GM12878 (cell line): ENCODE measurements at regions not wholly inside any gene's neighbourhood (a gene's known extent, or its start where the extent isn't known, plus 50 kb on each side); places are given as distances from the start of the nearest gene placed in this dataset.

Source experiments
- ATAC-seq: fragments of 200-7000 bp; cut with Tn5 transposase; 3 replicates; pipeline ENCODE4 v1.9.1; 2020; ENCODE audit warnings: mild to moderate bottlenecking, moderate library complexity
- BruUV-seq: library from RNA; stranded (reverse); fragments of 400-500 nt; replicated peaks from 2 replicates; lab custom pipeline; 2021; lab: Mats Ljungman, UMichigan
- CTCF ChIA-PET: fragments of 300-600 bp; sonication (Branson Sonifier 250); formaldehyde crosslinking; extraction: SDS; loops from one replicate; lab custom pipeline; 2021; ENCODE audit warnings: inconsistent platforms; lab: Yijun Ruan, JAX
- POLR2A ChIA-PET: fragments of 350-600 bp; formaldehyde crosslinking; extraction: SDS; loops from one replicate; lab custom pipeline; 2021; ENCODE audit warnings: inconsistent platforms; lab: Charles Lee
- RAD21 ChIA-PET: fragments of 300-600 bp; sonication (Branson Sonifier 250); formaldehyde crosslinking; loops from one replicate; lab custom pipeline; 2023; ENCODE audit warnings: antibody characterized with exemption; ENCODE audit not compliant: unreplicated experiment; lab: Charles Lee
- SMC1A ChIA-PET: fragments of 300-600 bp; sonication (Branson Sonifier 250); formaldehyde crosslinking; loops from one replicate; lab custom pipeline; 2023; ENCODE audit not compliant: unreplicated experiment, uncharacterized antibody; lab: Charles Lee
- DNase-seq: peaks from one replicate; pipeline ENCODE4 v3.0.0-alpha.2; 2011; ENCODE audit warnings: low read depth, low spot score
- FAIRE-seq: peaks from 3 replicates; lab custom pipeline; 2011; peaks lifted over from hg19 to GRCh38; lab: Jason Lieb, UNC
- H2AFZ ChIP-seq: 2 replicates; pipeline ENCODE4 v1.6.0; 2011; ENCODE audit warnings: low read depth, low read length, control low read depth; ENCODE audit not compliant: control insufficient read depth
- H3K27ac ChIP-seq: 2 replicates; pipeline ENCODE4 v1.5.1; 2011; ENCODE audit warnings: control low read depth; ENCODE audit not compliant: control insufficient read depth, insufficient read depth
- H3K27me3 ChIP-seq, 2 experiments: replicated peaks in 1 of 2; 2 replicates each; pipeline versions ENCODE4 v1.6.0 to v1.6.1; 2011; ENCODE audit warnings: low read length in 1 of 2; ENCODE audit not compliant: control insufficient read depth in 2 of 2, insufficient read depth in 2 of 2
- H3K36me3 ChIP-seq, 2 experiments: 2 replicates each; pipeline ENCODE4 v1.5.1; 2011; ENCODE audit warnings: low read length in 1 of 2; ENCODE audit not compliant: control insufficient read depth in 2 of 2, insufficient read depth in 2 of 2
- H3K4me1 ChIP-seq: 2 replicates; pipeline ENCODE4 v1.6.1; 2011; ENCODE audit warnings: mild to moderate bottlenecking, low read length, moderate library complexity, mixed read lengths; ENCODE audit not compliant: control insufficient read depth, insufficient read depth
- H3K4me2 ChIP-seq: 2 replicates; pipeline ENCODE4 v1.6.0; 2011; ENCODE audit warnings: control low read depth; ENCODE audit not compliant: control insufficient read depth, insufficient read depth
- H3K4me3 ChIP-seq: fragments of 200-600 bp; sonication (generic); 2 replicates; pipeline ENCODE4 v1.5.1; 2016
- H3K79me2 ChIP-seq: 2 replicates; pipeline ENCODE4 v1.6.0; 2011; ENCODE audit warnings: low read length; ENCODE audit not compliant: control insufficient read depth, insufficient read depth
- H3K9ac ChIP-seq: 2 replicates; pipeline ENCODE4 v1.8.0; 2011; ENCODE audit warnings: low read length, control low read depth, mixed read lengths; ENCODE audit not compliant: control insufficient read depth, insufficient read depth
- H3K9me3 ChIP-seq: replicated peaks from 3 replicates; pipeline ENCODE4 v1.5.1; 2011; ENCODE audit warnings: mild to moderate bottlenecking, low read length; ENCODE audit not compliant: control insufficient read depth, insufficient read depth
- H4K20me1 ChIP-seq: 2 replicates; pipeline ENCODE4 v1.6.0; 2011; ENCODE audit not compliant: control insufficient read depth, insufficient read depth
- CREB1 ChIP-seq: IDR thresholded peaks from 2 replicates; pipeline ENCODE4 v1.6.1; 2012; ENCODE audit warnings: low read depth, mild to moderate bottlenecking, inconsistent platforms
- HCFC1 ChIP-seq: fragments of 150-350 bp; IDR thresholded peaks from 2 replicates; pipeline ENCODE4 v1.6.1; 2014; ENCODE audit warnings: low read length
- HDAC6 ChIP-seq: fragments of 200-600 bp; sonication (generic); IDR thresholded peaks from one replicate; pipeline ENCODE4 v1.8.0; 2017; ENCODE audit warnings: antibody characterized with exemption; ENCODE audit not compliant: unreplicated experiment
- IKZF1 ChIP-seq: fragments of 450-650 bp; conservative IDR thresholded peaks from 2 replicates; pipeline ENCODE4 v1.6.1; 2017; ENCODE audit warnings: antibody characterized with exemption, mild to moderate bottlenecking
- IRF3 ChIP-seq: fragments of 450-650 bp; IDR thresholded peaks from 2 replicates; pipeline ENCODE4 v1.6.1; 2014; ENCODE audit warnings: mild to moderate bottlenecking
- NKRF ChIP-seq: fragments of 450-650 bp; conservative IDR thresholded peaks from 2 replicates; pipeline ENCODE4 v1.6.1; 2017; ENCODE audit warnings: mild to moderate bottlenecking, moderate library complexity
- POU2F2 ChIP-seq: IDR thresholded peaks from 3 replicates; pipeline ENCODE4 v1.6.1; 2011; ENCODE audit warnings: low read depth, mild to moderate bottlenecking, low read length, borderline replicate concordance
- SREBF1 ChIP-seq: IDR thresholded peaks from 2 replicates; pipeline ENCODE4 v1.6.1; 2012; ENCODE audit warnings: mild to moderate bottlenecking, low read length
- WRNIP1 ChIP-seq: IDR thresholded peaks from 2 replicates; pipeline ENCODE4 v1.6.1; 2011; ENCODE audit warnings: low read depth, low read length, improper control_type of control experiment, borderline replicate concordance
- ZNF687 ChIP-seq: fragments of 450-650 bp; IDR thresholded peaks from 2 replicates; pipeline ENCODE4 v1.6.1; 2017; ENCODE audit warnings: mild to moderate bottlenecking, moderate library complexity
- WGBS: methylation state at CpG from one replicate; pipeline ENCODE4 v1.1.6; 2016; ENCODE audit warnings: low lambda C conversion rate; ENCODE audit not compliant: insufficient replicate concordance, insufficient coverage; ENCODE audit errors: missing lambda C conversion rate; 5-methylcytosine and 5-hydroxymethylcytosine counted together
- in situ Hi-C: fragments of 300-500 bp; cut with MboI; formaldehyde crosslinking; loops from 9 replicates; pipeline ENCODE4 v1.14.3; 2018; ENCODE audit warnings: mixed read lengths
- intact Hi-C: fragments of 100-400 bp; cut with micrococcal nuclease; formaldehyde crosslinking; loops from one replicate; pipeline ENCODE4 v1.14.2; 2022; ENCODE audit not compliant: unreplicated experiment

DNA sequence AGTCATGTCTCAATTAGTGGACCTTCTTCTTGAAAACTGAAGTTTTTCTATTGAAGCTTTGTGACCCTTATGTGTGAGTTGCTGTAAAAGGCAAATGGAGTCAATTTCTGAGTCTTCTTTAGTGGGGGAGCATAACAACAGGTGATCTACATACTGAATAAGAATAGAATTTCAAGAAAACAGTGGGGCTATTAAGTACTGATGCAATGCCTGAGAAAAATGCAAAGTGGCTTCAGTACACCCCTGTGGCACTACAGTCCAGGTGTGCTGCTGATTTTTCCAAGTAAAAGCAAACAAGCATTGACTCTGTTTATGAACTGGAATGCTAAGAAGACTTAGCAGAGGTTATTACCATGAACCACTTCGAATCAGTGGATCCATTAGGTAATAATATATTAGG, 328.0 kb upstream of the PABPC4L start:
- FAIRE-seq: no peak
- H2AFZ ChIP-seq: no peak overlapping the region
- no peak overlapping the region for H3K27ac ChIP-seq
- TF ChIP-seq SREBF1 (no peak), NKRF (no peak), HCFC1 (no peak), HDAC6 (no peak), ZNF687 (no peak), CREB1 (no peak), POU2F2 (no peak), WRNIP1 (no peak), IKZF1 (no peak), IRF3 (no peak)
- H3K36me3 ChIP-seq: no peaks in the 10 kb centered on the region
- no peaks in the 10 kb centered on the region for H3K27me3 ChIP-seq
- no peaks in the 10 kb centered on the region for H3K4me1 ChIP-seq
- no TSS peak for BruUV-seq
- no peaks in the 10 kb centered on the region for H3K79me2 ChIP-seq
- no peak for ATAC-seq
- RAD21 ChIA-PET: no interaction called here
- no peaks in the 10 kb centered on the region for H3K9me3 ChIP-seq
- no peak overlapping the region for H3K9ac ChIP-seq
- CTCF ChIA-PET: no interaction called here
- H3K4me2 ChIP-seq: no peak overlapping the region
- 0% methylated on average over 1 of the region's 1 CpG for WGBS
- no peak overlapping the region for H3K4me3 ChIP-seq
- in situ Hi-C loops: no loop called here
- SMC1A ChIA-PET: no interaction called here
- intact Hi-C loops: no loop called here
- POLR2A ChIA-PET: no interaction called here
- H4K20me1 ChIP-seq: no peaks in the 10 kb centered on the region
- DNase-seq: no peak
